OCI-LY3 (cell line): ENCODE measurements at regions not wholly inside any gene's neighbourhood (a gene's known extent, or its start where the extent isn't known, plus 50 kb on each side); places are given as distances from the start of the nearest gene placed in this dataset.
A peak's percentile ranks its signal among the peaks of the same experiment; 100 is the strongest.

ENCODE experiments used
- H2AFZ ChIP-seq: fragments of 200-600, 300-600 bp; shearing (Covaris generic); 2 replicates; pipeline ENCODE4 v1.6.0; 2014; ENCODE audit warnings: antibody characterized with exemption, low read depth, low read length
- H3K27ac ChIP-seq: fragments of 200-600, 300-600 bp; sonication (generic); 2 replicates; pipeline ENCODE4 v1.5.1; 2014; ENCODE audit warnings: mild to moderate bottlenecking, low read length, moderate library complexity, mixed read lengths
- H3K27me3 ChIP-seq: fragments of 200-600, 300-600 bp; sonication (generic); 2 replicates; pipeline ENCODE4 v1.6.1; 2014; ENCODE audit warnings: low read depth, low read length, mixed read lengths
- H3K36me3 ChIP-seq: fragments of 200-600, 300-600 bp; sonication (generic); replicated peaks from 2 replicates; pipeline ENCODE3; 2014; ENCODE audit warnings: low read depth, low read length, mixed read lengths
- H3K4me1 ChIP-seq: fragments of 300-600, 200-600 bp; sonication (generic); 2 replicates; pipeline ENCODE4 v1.6.1; 2014; ENCODE audit warnings: low read length, mixed read lengths
- H3K4me2 ChIP-seq: fragments of 200-600, 300-600 bp; sonication (generic); 2 replicates; pipeline ENCODE4 v1.6.1; 2014; ENCODE audit warnings: low read length, mixed read lengths
- H3K4me3 ChIP-seq: fragments of 300-600, 200-600 bp; sonication (generic); 2 replicates; pipeline ENCODE4 v1.5.1; 2014; ENCODE audit warnings: antibody characterized with exemption, mild to moderate bottlenecking, low read length, moderate library complexity
- H3K79me2 ChIP-seq: fragments of 300-600, 200-600 bp; shearing (Covaris generic); 2 replicates; pipeline ENCODE4 v1.6.1; 2014; ENCODE audit warnings: mild to moderate bottlenecking, low read length, mixed read lengths
- H3K9ac ChIP-seq: fragments of 300-600, 200-600 bp; shearing (Covaris generic); 2 replicates; pipeline ENCODE4 v1.6.0; 2014; ENCODE audit warnings: mild to moderate bottlenecking, low read length, moderate library complexity
- H3K9me3 ChIP-seq: fragments of 200-600, 300-600 bp; shearing (Covaris generic); 2 replicates; pipeline ENCODE4 v1.6.1; 2014; ENCODE audit warnings: low read length, mixed read lengths; ENCODE audit not compliant: insufficient read depth
- H4K20me1 ChIP-seq: fragments of 200-600, 300-600 bp; sonication (generic); 2 replicates; pipeline ENCODE4 v1.6.1; 2016; ENCODE audit warnings: low read length, mixed read lengths; ENCODE audit not compliant: insufficient read depth
- EZH2phosphoT487 ChIP-seq: fragments of 200-600 bp; shearing (Covaris generic); IDR thresholded peaks from 2 replicates; pipeline ENCODE4 v1.6.1; 2018; ENCODE audit warnings: antibody characterized with exemption, mixed run types, low read depth
- TF ChIP-seq, protein P1 (sequence below): fragments of 200-600, 300-600 bp; sonication (generic); IDR thresholded peaks from 2 replicates; pipeline ENCODE4 v1.5.1; 2014; ENCODE audit warnings: antibody characterized with exemption, low read length, low read depth

DNA sequence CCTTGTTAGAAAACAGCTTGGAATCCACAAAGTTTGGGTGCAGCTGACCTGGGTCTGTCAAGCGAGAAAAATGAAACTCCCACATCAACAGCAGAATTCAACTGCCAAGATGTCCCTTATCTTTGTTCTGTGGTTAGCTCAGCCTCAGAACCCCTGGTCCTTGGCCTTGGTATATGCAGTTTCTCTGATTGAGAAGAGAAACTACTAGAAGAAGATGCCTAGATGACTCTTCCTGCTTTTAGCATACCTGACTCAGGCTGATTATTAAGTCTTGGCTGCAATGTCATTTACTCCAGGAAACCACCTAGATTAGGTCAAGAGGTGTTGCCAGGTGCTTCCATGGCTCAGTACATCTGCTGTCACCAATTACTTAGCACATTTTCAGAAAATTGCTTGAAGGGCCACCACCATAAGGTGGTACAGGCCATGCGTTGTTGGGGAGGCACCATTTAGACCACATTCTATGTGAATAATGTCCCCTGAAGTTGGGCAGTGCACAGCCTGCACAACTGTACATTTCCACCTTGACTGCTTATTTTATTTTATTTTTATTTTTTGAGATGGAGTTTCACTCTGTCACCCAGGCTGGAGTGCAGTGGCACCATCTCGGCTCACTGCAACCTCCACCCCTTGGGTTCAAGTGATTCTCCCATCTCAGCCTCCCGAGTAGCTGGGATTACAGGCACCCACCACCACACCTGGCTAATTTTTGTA, 59.4 kb upstream of the ZNF438 start:
- Histone ChIP-seq H3K4me2 (peak overlapping the region; percentile 60), H3K27ac (peak overlapping the region; percentile 76)
- TF ChIP-seq, protein P1, sequence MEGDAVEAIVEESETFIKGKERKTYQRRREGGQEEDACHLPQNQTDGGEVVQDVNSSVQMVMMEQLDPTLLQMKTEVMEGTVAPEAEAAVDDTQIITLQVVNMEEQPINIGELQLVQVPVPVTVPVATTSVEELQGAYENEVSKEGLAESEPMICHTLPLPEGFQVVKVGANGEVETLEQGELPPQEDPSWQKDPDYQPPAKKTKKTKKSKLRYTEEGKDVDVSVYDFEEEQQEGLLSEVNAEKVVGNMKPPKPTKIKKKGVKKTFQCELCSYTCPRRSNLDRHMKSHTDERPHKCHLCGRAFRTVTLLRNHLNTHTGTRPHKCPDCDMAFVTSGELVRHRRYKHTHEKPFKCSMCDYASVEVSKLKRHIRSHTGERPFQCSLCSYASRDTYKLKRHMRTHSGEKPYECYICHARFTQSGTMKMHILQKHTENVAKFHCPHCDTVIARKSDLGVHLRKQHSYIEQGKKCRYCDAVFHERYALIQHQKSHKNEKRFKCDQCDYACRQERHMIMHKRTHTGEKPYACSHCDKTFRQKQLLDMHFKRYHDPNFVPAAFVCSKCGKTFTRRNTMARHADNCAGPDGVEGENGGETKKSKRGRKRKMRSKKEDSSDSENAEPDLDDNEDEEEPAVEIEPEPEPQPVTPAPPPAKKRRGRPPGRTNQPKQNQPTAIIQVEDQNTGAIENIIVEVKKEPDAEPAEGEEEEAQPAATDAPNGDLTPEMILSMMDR: no peak
- TF ChIP-seq EZH2phosphoT487: no peak

DNA sequence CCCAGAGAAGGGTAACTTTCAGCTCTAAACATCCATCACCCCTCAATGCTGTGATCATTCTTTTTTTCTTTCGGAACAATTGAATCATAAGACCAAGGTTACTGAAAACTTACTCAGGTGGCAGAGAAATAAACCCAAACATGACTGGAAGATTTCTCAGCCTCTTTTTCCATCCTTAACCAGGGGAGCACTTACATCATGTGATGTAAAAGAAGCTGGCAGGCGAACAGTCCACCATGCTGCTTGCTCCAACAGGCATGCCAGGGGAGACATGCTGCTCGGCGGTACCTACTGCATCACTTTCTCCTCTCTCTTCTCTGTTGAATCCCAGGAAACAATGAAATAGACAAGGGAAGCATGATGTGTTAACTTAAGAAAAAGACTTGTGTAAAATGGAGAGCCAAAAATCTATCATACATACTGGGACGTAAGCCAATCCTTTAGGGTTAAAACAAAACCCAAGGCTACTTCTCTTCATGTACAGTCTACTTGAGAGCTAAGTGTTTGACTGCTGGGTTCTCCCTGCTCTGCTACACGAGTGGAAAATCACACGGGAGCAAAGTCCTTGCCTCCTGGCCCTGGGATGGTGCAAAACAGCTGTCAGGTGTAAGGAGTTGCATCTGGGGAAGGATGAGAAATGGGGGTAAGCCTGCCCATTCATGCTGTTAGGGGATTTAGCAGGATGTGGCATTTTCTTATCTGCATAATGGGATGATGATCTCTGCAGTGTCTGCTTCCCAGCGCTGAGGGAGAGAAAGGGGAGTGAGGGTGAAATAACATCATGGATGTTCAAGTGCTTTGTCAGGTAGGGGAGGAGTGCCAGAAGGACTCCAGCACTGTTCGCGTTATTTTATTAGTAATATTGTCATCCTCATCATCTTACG, 64.3 kb upstream of the ZNF438 start:
- no peak overlapping the region for H3K4me2 ChIP-seq
- H3K27ac ChIP-seq: no peak overlapping the region
- no peaks in the 10 kb centered on the region for H3K9me3 ChIP-seq
- H3K27me3 ChIP-seq: no peaks in the 10 kb centered on the region
- H2AFZ ChIP-seq: no peak overlapping the region
- H3K79me2 ChIP-seq: no peaks in the 10 kb centered on the region
- no peak overlapping the region for H3K4me3 ChIP-seq
- H4K20me1 ChIP-seq: no peaks in the 10 kb centered on the region
- H3K36me3 ChIP-seq: no peaks in the 10 kb centered on the region
- TF ChIP-seq EZH2phosphoT487: no peak
- TF ChIP-seq, protein P1: no peak
- peaks cover 42% of the 10 kb centered on the region for H3K4me1 ChIP-seq
- no peak overlapping the region for H3K9ac ChIP-seq

More for the DNA sequence above, 59.4 kb upstream of the ZNF438 start:
- no peaks in the 10 kb centered on the region for H3K27me3 ChIP-seq
- H3K4me3 ChIP-seq: peak overlapping the region; percentile 7; the same call in 1 of the 2 replicates
- H3K79me2 ChIP-seq: no peaks in the 10 kb centered on the region
- peak overlapping the region; percentile 11; the same call in 1 of the 2 replicates for H3K9ac ChIP-seq
- H3K36me3 ChIP-seq: no peaks in the 10 kb centered on the region
- H2AFZ ChIP-seq: peak overlapping the region; percentile 83
- no peaks in the 10 kb centered on the region for H4K20me1 ChIP-seq
- no peaks in the 10 kb centered on the region for H3K9me3 ChIP-seq
- H3K4me1 ChIP-seq: peaks cover 31% of the 10 kb centered on the region

DNA sequence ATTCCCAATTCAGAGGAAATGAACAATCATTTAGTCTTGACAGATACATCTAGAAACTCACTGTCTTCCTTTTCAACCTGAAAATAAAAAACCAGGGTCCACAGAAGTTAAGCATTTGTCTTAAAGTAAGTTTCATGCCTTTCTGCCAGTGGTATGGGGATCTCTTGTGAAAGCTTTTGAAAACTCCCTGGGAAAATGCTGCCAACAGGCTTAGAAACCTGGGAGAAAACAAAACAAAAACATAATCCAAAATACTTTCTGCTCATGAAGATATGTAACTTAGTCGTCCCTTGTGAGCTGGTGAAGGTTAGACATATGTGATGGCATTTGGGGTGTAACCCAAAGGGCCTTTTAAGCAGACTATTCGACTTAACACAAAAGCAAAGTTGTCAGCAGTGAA, 66.4 kb upstream of the ZNF438 start:
- Histone ChIP-seq H3K79me2 (no peaks in the 10 kb centered on the region), H3K4me2 (peak overlapping the region; percentile 100; the same call in 1 of the 2 replicates), H3K4me1 (peaks cover 55% of the 10 kb centered on the region), H3K9me3 (no peaks in the 10 kb centered on the region), H4K20me1 (no peaks in the 10 kb centered on the region), H3K36me3 (no peaks in the 10 kb centered on the region), H3K27me3 (no peaks in the 10 kb centered on the region), H3K27ac (peak overlapping the region; percentile 97), H3K9ac (no peak overlapping the region; the same call in 1 of the 2 replicates), H3K4me3 (no peak overlapping the region), H2AFZ (no peak overlapping the region)
- no peak for TF ChIP-seq EZH2phosphoT487
- TF ChIP-seq, protein P1: no peak

DNA sequence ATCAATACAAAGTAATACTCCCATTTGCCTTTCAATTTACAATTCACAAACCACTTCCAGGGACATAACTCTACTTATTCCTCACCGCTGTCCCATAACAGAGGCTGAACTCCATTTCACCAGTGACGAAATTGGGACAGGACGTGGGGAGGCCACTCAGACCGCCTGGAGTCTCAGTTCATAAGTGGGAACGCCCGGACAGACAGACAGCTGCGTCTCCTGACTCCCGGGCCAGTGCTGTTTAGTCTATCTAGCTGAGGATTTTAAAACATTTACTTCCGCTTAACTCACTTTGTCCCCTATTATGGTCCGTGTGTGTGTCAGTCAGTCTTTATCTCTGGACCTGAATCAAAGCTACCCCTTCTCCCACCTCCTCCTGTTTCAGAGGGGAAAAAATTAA, 67.4 kb upstream of the ZNF438 start:
- no peaks in the 10 kb centered on the region for H4K20me1 ChIP-seq
- H3K4me2 ChIP-seq: peak overlapping the region; percentile 100
- H3K4me1 ChIP-seq: peaks cover 63% of the 10 kb centered on the region
- no peak for TF ChIP-seq EZH2phosphoT487
- H3K27ac ChIP-seq: peak overlapping the region; percentile 97
- no peaks in the 10 kb centered on the region for H3K9me3 ChIP-seq
- H3K36me3 ChIP-seq: no peaks in the 10 kb centered on the region
- H2AFZ ChIP-seq: 0 out of 2 replicates have a peak overlapping the region, but pooled peaks have one; percentile 13
- peak overlapping the region; percentile 78 for H3K4me3 ChIP-seq
- no peaks in the 10 kb centered on the region for H3K27me3 ChIP-seq
- H3K9ac ChIP-seq: peak overlapping the region; percentile 81
- H3K79me2 ChIP-seq: no peaks in the 10 kb centered on the region
